ENCODE measurements at regions not wholly inside any gene's neighbourhood (a gene's known extent, or its start where the extent isn't known, plus 50 kb on each side); places are given as distances from the start of the nearest gene placed in this dataset.

DNA sequence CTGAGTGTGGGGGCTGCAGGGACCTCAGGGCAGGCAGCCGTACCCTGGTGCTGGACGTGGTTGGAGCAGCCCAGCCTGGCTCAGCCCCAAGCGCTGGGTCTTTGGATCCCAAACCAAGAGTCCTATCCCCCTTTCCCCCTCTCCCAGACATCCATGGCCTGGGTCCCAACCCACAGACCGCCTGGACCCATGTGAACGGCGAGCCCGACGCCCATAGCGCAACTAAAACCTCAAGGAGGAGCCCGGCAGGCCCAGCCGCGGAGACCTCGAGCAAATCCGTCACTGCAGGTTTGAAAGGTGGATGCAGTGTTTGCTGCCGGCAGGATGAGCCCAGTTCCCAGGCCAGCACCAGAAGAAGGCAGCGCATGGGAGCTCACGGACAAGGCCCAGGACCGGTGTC is 337.0 kb downstream of the BRD1 start:
- Histone ChIP-seq H3K9me3 (ENCODE audit: low read depth, low read length) (no peaks in the 10 kb centered on the region), H3K27ac (no peak overlapping the region), H3K9ac (ENCODE audit: insufficient read length) (no peak overlapping the region), H3K4me3 (no peak overlapping the region), H3K36me3 (ENCODE audit: insufficient read depth, low read length) (no peaks in the 10 kb centered on the region)
- DNase-seq (ENCODE audit: low read depth, low spot score) = no peak
- TF ChIP-seq FOXP2 (optimal IDR thresholded peaks at IDR 0.05; ENCODE audit: control extremely low read depth, extremely low read length, insufficient read depth) (no peak), EZH2 (IDR thresholded peaks at IDR 0.05) (no peak), POLR2AphosphoS5 (IDR thresholded peaks at IDR 0.05; ENCODE audit: borderline replicate concordance, low read depth, low read length) (no peak)

DNA sequence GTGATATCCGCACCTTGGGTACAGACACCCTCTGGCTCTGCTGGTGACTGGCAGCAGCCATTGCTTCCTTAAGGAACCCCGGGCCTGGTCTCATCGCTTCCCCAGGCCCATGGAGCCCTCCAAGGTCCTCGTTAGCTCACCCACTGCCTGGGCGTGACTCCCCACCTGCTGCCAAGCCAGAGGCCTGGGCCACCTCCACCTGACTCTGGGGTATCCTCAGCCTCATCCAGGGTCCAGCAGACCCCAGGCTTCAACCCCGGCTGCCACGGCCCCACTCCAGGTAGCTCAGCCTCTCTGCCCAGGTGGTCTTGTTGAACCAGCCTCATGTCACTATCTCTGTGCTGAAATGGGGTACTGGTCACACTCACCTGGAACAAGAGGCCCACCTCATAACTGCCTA is 337.9 kb downstream of the BRD1 start:
- Histone ChIP-seq H3K4me3 (no peak overlapping the region), H3K36me3 (ENCODE audit: insufficient read depth, low read length) (no peaks in the 10 kb centered on the region), H3K27ac (no peak overlapping the region), H3K9me3 (ENCODE audit: low read depth, low read length) (no peaks in the 10 kb centered on the region), H3K9ac (ENCODE audit: insufficient read length) (no peak overlapping the region)
- no peak for TF ChIP-seq FOXP2 (optimal IDR thresholded peaks at IDR 0.05; ENCODE audit: control extremely low read depth, extremely low read length, insufficient read depth)
- no peak for TF ChIP-seq EZH2 (IDR thresholded peaks at IDR 0.05)
- TF ChIP-seq POLR2AphosphoS5 (IDR thresholded peaks at IDR 0.05; ENCODE audit: borderline replicate concordance, low read depth, low read length) = no peak
- DNase-seq (ENCODE audit: low read depth, low spot score) = no peak

- DNase-seq (ENCODE audit: low read depth, low spot score) = no peak
- Histone ChIP-seq H3K9ac (ENCODE audit: insufficient read length) (no peak overlapping the region), H3K36me3 (ENCODE audit: insufficient read depth, low read length) (no peaks in the 10 kb centered on the region), H3K9me3 (ENCODE audit: low read depth, low read length) (no peaks in the 10 kb centered on the region), H3K4me3 (no peak overlapping the region; the same call in 1 of the 2 replicates), H3K27ac (no peak overlapping the region)
- TF ChIP-seq FOXP2 (optimal IDR thresholded peaks at IDR 0.05; ENCODE audit: control extremely low read depth, extremely low read length, insufficient read depth) = no peak
Observed at GRCh38 chr22:49488943-49489342, 338.7 kb downstream of the BRD1 start.

DNA sequence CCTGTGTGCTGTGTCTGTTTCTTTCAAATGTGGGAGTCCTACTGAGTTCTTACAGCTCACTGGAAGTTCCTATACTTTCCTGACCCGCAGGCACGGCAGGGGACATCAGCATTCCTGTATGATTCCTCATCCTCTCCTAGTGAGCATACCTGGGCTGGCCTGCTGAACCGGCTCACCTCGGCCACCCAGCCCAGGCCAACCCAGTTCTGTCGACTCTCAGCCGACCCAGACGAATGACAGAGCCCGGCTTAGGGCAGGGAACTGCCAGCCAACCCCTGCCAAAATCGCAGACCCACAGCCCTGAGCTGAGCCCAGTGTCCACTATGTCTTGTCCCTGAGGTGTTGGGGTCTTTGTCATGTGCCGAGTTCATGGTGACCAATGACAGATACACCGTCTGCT is 339.7 kb downstream of the BRD1 start:
- TF ChIP-seq EZH2 (IDR thresholded peaks at IDR 0.05) (no peak), POLR2AphosphoS5 (IDR thresholded peaks at IDR 0.05; ENCODE audit: borderline replicate concordance, low read depth, low read length) (no peak), FOXP2 (optimal IDR thresholded peaks at IDR 0.05; ENCODE audit: control extremely low read depth, extremely low read length, insufficient read depth) (no peak)
- no peaks in the 10 kb centered on the region for H3K9me3 ChIP-seq (ENCODE audit: low read depth, low read length)
- DNase-seq (ENCODE audit: low read depth, low spot score) = no peak
- H3K27ac ChIP-seq = no peak overlapping the region
- H3K4me3 ChIP-seq = no peak overlapping the region
- H3K36me3 ChIP-seq (ENCODE audit: insufficient read depth, low read length) = no peaks in the 10 kb centered on the region
- H3K9ac ChIP-seq (ENCODE audit: insufficient read length) = no peak overlapping the region

- no peak for DNase-seq (ENCODE audit: low read depth, low spot score)
- H3K27ac ChIP-seq = no peak overlapping the region
- no peaks in the 10 kb centered on the region for H3K9me3 ChIP-seq (ENCODE audit: low read depth, low read length)
- H3K4me3 ChIP-seq = no peak overlapping the region
- H3K9ac ChIP-seq (ENCODE audit: insufficient read length) = no peak overlapping the region
- no peaks in the 10 kb centered on the region for H3K36me3 ChIP-seq (ENCODE audit: insufficient read depth, low read length)
- TF ChIP-seq FOXP2 (optimal IDR thresholded peaks at IDR 0.05; ENCODE audit: control extremely low read depth, extremely low read length, insufficient read depth) = no peak
- no peak for TF ChIP-seq POLR2AphosphoS5 (IDR thresholded peaks at IDR 0.05; ENCODE audit: borderline replicate concordance, low read depth, low read length)
- no peak for TF ChIP-seq EZH2 (IDR thresholded peaks at IDR 0.05)
Observed at GRCh38 chr22:49486225-49486624, 341.4 kb downstream of the BRD1 start.

GRCh38 chr22:49483946-49484345 is 343.7 kb downstream of the BRD1 start:
- H3K9me3 ChIP-seq (ENCODE audit: low read depth, low read length) = no peaks in the 10 kb centered on the region
- H3K4me3 ChIP-seq = no peak overlapping the region
- DNase-seq (ENCODE audit: low read depth, low spot score) = no peak
- H3K36me3 ChIP-seq (ENCODE audit: insufficient read depth, low read length) = no peaks in the 10 kb centered on the region
- no peak overlapping the region for H3K9ac ChIP-seq (ENCODE audit: insufficient read length)
- TF ChIP-seq FOXP2 (optimal IDR thresholded peaks at IDR 0.05; ENCODE audit: control extremely low read depth, extremely low read length, insufficient read depth) (no peak), POLR2AphosphoS5 (IDR thresholded peaks at IDR 0.05; ENCODE audit: borderline replicate concordance, low read depth, low read length) (no peak), EZH2 (IDR thresholded peaks at IDR 0.05) (no peak)
- H3K27ac ChIP-seq = no peak overlapping the region

GRCh38 chr22:49483281-49483870 is 344.3 kb downstream of the BRD1 start:
- Histone ChIP-seq H3K9ac (ENCODE audit: insufficient read length) (no peak overlapping the region), H3K4me3 (no peak overlapping the region), H3K36me3 (ENCODE audit: insufficient read depth, low read length) (no peaks in the 10 kb centered on the region), H3K9me3 (ENCODE audit: low read depth, low read length) (no peaks in the 10 kb centered on the region), H3K27ac (no peak overlapping the region)
- DNase-seq (ENCODE audit: low read depth, low spot score) = no peak
- no peak for TF ChIP-seq POLR2AphosphoS5 (IDR thresholded peaks at IDR 0.05; ENCODE audit: borderline replicate concordance, low read depth, low read length)
- TF ChIP-seq EZH2 (IDR thresholded peaks at IDR 0.05) = no peak
- no peak for TF ChIP-seq FOXP2 (optimal IDR thresholded peaks at IDR 0.05; ENCODE audit: control extremely low read depth, extremely low read length, insufficient read depth)

DNA sequence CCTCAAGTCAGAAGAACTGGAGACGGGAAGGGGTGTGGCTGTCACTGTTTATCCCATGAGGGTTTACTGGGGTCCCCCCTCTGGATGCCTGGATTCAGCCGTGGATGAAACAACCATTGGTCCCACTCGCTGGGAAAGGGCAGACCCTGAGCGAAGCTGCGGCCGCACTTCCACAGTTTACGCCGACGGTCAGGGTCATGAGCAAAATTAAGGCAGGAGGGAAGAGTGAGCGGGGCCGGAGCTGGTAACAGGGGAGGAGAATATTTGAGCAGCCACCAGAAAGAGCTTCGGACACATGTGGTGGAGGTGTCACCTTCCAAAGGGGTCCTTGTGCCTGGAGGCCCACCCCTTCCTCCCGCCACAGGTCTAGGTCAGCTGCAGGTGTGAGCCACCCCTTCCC is 344.9 kb downstream of the BRD1 start:
- no peaks in the 10 kb centered on the region for H3K36me3 ChIP-seq (ENCODE audit: insufficient read depth, low read length)
- no peak overlapping the region for H3K27ac ChIP-seq
- no peak overlapping the region for H3K9ac ChIP-seq (ENCODE audit: insufficient read length)
- H3K9me3 ChIP-seq (ENCODE audit: low read depth, low read length) = no peaks in the 10 kb centered on the region
- H3K4me3 ChIP-seq = no peak overlapping the region
- DNase-seq (ENCODE audit: low read depth, low spot score) = no peak
- TF ChIP-seq FOXP2 (optimal IDR thresholded peaks at IDR 0.05; ENCODE audit: control extremely low read depth, extremely low read length, insufficient read depth) (no peak), EZH2 (IDR thresholded peaks at IDR 0.05) (no peak), POLR2AphosphoS5 (IDR thresholded peaks at IDR 0.05; ENCODE audit: borderline replicate concordance, low read depth, low read length) (no peak)
